ENCODE measurements at regions not wholly inside any gene's neighbourhood (a gene's known extent, or its start where the extent isn't known, plus 50 kb on each side); places are given as distances from the start of the nearest gene placed in this dataset.

GRCh38 chr15:95302206-95302605, 1028.3 kb upstream of the NR2F2 start (continued):
- TF ChIP-seq, protein P1, sequence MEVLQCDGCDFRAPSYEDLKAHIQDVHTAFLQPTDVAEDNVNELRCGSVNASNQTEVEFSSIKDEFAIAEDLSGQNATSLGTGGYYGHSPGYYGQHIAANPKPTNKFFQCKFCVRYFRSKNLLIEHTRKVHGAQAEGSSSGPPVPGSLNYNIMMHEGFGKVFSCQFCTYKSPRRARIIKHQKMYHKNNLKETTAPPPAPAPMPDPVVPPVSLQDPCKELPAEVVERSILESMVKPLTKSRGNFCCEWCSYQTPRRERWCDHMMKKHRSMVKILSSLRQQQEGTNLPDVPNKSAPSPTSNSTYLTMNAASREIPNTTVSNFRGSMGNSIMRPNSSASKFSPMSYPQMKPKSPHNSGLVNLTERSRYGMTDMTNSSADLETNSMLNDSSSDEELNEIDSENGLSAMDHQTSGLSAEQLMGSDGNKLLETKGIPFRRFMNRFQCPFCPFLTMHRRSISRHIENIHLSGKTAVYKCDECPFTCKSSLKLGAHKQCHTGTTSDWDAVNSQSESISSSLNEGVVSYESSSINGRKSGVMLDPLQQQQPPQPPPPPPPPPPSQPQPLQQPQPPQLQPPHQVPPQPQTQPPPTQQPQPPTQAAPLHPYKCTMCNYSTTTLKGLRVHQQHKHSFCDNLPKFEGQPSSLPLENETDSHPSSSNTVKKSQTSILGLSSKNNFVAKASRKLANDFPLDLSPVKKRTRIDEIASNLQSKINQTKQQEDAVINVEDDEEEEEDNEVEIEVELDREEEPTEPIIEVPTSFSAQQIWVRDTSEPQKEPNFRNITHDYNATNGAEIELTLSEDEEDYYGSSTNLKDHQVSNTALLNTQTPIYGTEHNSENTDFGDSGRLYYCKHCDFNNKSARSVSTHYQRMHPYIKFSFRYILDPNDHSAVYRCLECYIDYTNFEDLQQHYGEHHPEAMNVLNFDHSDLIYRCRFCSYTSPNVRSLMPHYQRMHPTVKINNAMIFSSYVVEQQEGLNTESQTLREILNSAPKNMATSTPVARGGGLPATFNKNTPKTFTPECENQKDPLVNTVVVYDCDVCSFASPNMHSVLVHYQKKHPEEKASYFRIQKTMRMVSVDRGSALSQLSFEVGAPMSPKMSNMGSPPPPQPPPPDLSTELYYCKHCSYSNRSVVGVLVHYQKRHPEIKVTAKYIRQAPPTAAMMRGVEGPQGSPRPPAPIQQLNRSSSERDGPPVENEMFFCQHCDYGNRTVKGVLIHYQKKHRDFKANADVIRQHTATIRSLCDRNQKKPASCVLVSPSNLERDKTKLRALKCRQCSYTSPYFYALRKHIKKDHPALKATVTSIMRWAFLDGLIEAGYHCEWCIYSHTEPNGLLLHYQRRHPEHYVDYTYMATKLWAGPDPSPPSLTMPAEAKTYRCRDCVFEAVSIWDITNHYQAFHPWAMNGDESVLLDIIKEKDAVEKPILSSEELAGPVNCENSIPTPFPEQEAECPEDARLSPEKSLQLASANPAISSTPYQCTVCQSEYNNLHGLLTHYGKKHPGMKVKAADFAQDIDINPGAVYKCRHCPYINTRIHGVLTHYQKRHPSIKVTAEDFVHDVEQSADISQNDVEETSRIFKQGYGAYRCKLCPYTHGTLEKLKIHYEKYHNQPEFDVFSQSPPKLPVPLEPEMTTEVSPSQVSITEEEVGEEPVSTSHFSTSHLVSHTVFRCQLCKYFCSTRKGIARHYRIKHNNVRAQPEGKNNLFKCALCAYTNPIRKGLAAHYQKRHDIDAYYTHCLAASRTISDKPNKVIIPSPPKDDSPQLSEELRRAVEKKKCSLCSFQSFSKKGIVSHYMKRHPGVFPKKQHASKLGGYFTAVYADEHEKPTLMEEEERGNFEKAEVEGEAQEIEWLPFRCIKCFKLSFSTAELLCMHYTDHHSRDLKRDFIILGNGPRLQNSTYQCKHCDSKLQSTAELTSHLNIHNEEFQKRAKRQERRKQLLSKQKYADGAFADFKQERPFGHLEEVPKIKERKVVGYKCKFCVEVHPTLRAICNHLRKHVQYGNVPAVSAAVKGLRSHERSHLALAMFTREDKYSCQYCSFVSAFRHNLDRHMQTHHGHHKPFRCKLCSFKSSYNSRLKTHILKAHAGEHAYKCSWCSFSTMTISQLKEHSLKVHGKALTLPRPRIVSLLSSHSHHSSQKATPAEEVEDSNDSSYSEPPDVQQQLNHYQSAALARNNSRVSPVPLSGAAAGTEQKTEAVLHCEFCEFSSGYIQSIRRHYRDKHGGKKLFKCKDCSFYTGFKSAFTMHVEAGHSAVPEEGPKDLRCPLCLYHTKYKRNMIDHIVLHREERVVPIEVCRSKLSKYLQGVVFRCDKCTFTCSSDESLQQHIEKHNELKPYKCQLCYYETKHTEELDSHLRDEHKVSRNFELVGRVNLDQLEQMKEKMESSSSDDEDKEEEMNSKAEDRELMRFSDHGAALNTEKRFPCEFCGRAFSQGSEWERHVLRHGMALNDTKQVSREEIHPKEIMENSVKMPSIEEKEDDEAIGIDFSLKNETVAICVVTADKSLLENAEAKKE (CRISPR knock-in tag; IDR thresholded peaks at IDR 0.05): no peak
- TF ChIP-seq ETS1 (IDR thresholded peaks at IDR 0.05) (no peak), NANOG (IDR thresholded peaks at IDR 0.05; ENCODE audit: borderline replicate concordance) (no peak), EZH2 (IDR thresholded peaks at IDR 0.05; ENCODE audit: low read depth, unreplicated experiment) (no peak), ZNF331 (CRISPR knock-in tag; IDR thresholded peaks at IDR 0.05; ENCODE audit: low read depth) (no peak)

DNA sequence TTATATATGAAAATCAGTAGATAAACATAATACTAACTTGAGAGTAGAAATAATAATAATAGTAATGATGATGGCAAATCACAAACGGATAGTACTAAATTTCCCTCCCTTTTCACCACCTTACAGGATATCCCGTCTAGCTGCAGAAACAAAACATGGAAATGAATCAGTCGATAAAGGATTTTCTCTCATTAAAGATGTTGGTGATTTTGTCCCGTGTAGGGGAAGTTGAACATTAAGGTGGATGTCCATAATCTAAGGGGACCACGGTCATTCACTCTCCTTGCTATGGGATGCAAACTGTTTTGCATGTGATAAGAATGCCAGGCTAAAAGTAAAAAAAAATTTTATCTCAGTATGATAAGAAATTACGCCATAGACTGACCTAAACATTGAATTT, 1027.7 kb upstream of the NR2F2 start:
- Histone ChIP-seq H3K9me2 (ENCODE audit: insufficient read depth) (no peaks in the 10 kb centered on the region), H3K4me2 (no peak overlapping the region), H3K4me1 (ENCODE audit: insufficient read depth) (no peaks in the 10 kb centered on the region), H3K36me3 (ENCODE audit: insufficient read depth) (no peaks in the 10 kb centered on the region), H3K79me2 (replicated peaks; ENCODE audit: insufficient read depth) (no peaks in the 10 kb centered on the region), H4K20me1 (replicated peaks; ENCODE audit: insufficient read depth) (no peaks in the 10 kb centered on the region), H3K27me3 (ENCODE audit: insufficient read depth) (no peaks in the 10 kb centered on the region), H3K4me3 (no peak overlapping the region), H2AFZ (no peak overlapping the region), H3F3A (replicated peaks; ENCODE audit: low read depth) (no peaks in the 10 kb centered on the region), H3K27ac (ENCODE audit: low read depth) (no peak overlapping the region)
- no peaks in the 10 kb centered on the region for H3K27me3 Mint-ChIP-seq (ENCODE audit: insufficient read depth, low read depth, poor library complexity)
- H3K9me3 Mint-ChIP-seq: no peaks in the 10 kb centered on the region
- H3K4me1 Mint-ChIP-seq: no peaks in the 10 kb centered on the region
- ATAC-seq (no peak), DNase-seq (ENCODE audit: low spot score) (no peak)
- H3K27ac Mint-ChIP-seq: no peak overlapping the region
- no peak overlapping the region for H3K4me3 Mint-ChIP-seq
- no peaks in the 10 kb centered on the region for H3K36me3 Mint-ChIP-seq (ENCODE audit: low read depth)
- TF ChIP-seq POLR2AphosphoS5 (IDR thresholded peaks at IDR 0.05; ENCODE audit: low read depth) (no peak), EZH2 (IDR thresholded peaks at IDR 0.05; ENCODE audit: low read depth, unreplicated experiment) (no peak), CREB1 (CRISPR knock-in tag; IDR thresholded peaks at IDR 0.05; ENCODE audit: low read depth) (no peak), EZH2phosphoT487 (IDR thresholded peaks at IDR 0.05; ENCODE audit: unreplicated experiment) (no peak), JUNB (IDR thresholded peaks at IDR 0.05; ENCODE audit: unreplicated experiment) (no peak), STAT1 (IDR thresholded peaks at IDR 0.05; ENCODE audit: unreplicated experiment) (no peak), ZNF331 (CRISPR knock-in tag; IDR thresholded peaks at IDR 0.05; ENCODE audit: low read depth) (no peak)
- TF ChIP-seq, protein P1 (CRISPR knock-in tag; IDR thresholded peaks at IDR 0.05): no peak
